Epithelial cell of proximal tubule (primary cell): ENCODE measurements at regions not wholly inside any gene's neighbourhood (a gene's known extent, or its start where the extent isn't known, plus 50 kb on each side); places are given as distances from the start of the nearest gene placed in this dataset.

Experiments
- DNase-seq: peaks from one replicate; pipeline ENCODE4 v3.0.0-alpha.2; 2011; ENCODE audit warnings: low read depth
- H3K4me3 ChIP-seq: 2 replicates; pipeline ENCODE4 v1.5.1; 2011; ENCODE audit warnings: low read depth, mild to moderate bottlenecking, low read length
- TF ChIP-seq, protein P1 (sequence below): conservative IDR thresholded peaks from 2 replicates; pipeline ENCODE4 v1.5.1; 2012; ENCODE audit warnings: low read depth, mild to moderate bottlenecking, low read length

GRCh38 chr4:157558016-157558415 is 337.5 kb downstream of the GRIA2 start:
- H3K4me3 ChIP-seq = no peak overlapping the region
- DNase-seq = no peak
- TF ChIP-seq, protein P1, sequence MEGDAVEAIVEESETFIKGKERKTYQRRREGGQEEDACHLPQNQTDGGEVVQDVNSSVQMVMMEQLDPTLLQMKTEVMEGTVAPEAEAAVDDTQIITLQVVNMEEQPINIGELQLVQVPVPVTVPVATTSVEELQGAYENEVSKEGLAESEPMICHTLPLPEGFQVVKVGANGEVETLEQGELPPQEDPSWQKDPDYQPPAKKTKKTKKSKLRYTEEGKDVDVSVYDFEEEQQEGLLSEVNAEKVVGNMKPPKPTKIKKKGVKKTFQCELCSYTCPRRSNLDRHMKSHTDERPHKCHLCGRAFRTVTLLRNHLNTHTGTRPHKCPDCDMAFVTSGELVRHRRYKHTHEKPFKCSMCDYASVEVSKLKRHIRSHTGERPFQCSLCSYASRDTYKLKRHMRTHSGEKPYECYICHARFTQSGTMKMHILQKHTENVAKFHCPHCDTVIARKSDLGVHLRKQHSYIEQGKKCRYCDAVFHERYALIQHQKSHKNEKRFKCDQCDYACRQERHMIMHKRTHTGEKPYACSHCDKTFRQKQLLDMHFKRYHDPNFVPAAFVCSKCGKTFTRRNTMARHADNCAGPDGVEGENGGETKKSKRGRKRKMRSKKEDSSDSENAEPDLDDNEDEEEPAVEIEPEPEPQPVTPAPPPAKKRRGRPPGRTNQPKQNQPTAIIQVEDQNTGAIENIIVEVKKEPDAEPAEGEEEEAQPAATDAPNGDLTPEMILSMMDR = no peak

GRCh38 chr4:157550028-157550427 is 329.5 kb downstream of the GRIA2 start:
- DNase-seq = no peak
- TF ChIP-seq, protein P1 = no peak
- no peak overlapping the region for H3K4me3 ChIP-seq

DNA sequence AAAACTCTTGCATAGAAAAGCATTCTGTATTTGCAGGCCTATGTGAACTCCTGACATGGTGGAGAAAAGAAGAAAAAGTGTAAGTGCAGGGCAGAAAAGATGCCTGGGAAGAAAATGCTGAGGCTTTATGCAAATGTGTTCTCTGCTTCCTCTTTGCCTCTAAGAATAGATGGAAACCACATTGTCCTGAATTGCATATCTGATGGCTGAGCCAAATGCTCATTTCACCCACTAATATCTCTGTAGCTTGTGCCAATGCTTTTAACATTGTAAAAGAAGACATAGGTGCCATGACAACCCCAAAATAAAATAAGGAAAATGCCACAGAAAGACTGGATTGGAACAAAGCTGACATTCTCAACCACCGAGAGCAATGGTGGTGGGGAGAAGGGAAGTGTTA is 307.4 kb downstream of the GRIA2 start:
- no peak for DNase-seq
- H3K4me3 ChIP-seq = no peak overlapping the region
- TF ChIP-seq, protein P1 = no peak

GRCh38 chr4:157521906-157522305 is 301.4 kb downstream of the GRIA2 start:
- TF ChIP-seq, protein P1 = no peak
- DNase-seq = no peak
- no peak overlapping the region for H3K4me3 ChIP-seq

GRCh38 chr4:157514711-157515110 is 294.2 kb downstream of the GRIA2 start:
- TF ChIP-seq, protein P1 = peak; percentile 44
- H3K4me3 ChIP-seq = no peak overlapping the region
- no peak for DNase-seq

DNA sequence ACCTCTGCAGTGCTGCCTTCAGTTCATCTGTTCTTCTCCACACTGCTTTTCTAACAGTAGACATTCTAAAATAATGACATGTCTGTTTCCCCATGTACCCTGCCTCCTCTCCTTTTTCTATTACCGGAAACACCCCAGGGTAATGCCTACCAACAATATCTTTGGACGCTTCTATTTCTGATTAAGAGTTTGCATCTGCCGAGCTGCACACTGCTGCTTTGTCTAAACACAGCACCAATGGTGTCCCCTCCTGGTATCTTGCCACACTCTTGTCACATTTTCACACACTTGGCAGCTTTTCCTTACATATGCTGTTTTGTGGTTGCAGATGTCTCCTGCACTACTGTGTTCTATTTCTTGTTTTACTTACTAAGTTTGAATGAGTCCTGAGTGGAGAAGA is 288.8 kb downstream of the GRIA2 start:
- no peak for DNase-seq
- no peak overlapping the region for H3K4me3 ChIP-seq
- TF ChIP-seq, protein P1 = no peak

GRCh38 chr4:157502656-157503055 is 282.1 kb downstream of the GRIA2 start:
- no peak for DNase-seq
- TF ChIP-seq, protein P1 = no peak
- H3K4me3 ChIP-seq = no peak overlapping the region
